DMS 273 (cell line): ENCODE measurements at regions not wholly inside any gene's neighbourhood (a gene's known extent, or its start where the extent isn't known, plus 50 kb on each side); places are given as distances from the start of the nearest gene placed in this dataset.
A peak's percentile ranks its signal among the peaks of the same experiment; 100 is the strongest.

Source experiments
- DNase-seq: peaks from one replicate; lab custom pipeline; 2025; ENCODE audit not compliant: unreplicated experiment; lab: John Stamatoyannopoulos, UW

DNA sequence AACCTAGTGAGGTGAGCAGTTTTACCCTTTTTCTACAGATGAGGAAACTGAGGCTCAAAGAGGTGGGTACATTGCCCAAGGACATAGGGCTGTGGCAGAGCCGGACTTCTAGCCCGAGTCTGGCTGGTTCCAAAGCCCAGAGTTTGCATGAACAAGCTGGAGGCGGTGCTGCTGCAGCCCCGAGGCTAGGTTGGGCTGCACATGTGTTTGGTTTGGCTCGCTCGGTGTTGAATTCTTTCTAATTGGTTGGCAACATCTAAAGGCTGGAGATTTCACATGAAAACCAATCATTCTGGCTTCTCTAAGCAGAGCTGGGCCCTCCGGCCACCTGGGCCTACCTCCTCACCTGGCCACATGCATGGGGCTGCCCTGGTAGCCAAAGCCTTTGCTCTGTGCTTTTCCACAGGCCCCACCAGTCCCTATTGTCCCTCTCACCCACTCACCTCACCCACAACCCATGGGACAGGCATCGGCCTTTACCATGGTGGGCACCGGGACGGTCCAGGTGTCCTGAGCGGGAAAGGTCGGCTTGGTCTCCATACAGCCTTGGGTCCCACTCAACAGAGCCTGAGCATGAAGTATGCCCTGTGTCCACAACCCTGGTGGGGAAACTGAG is 262.3 kb downstream of the NSG2 start:
- no peak for DNase-seq

- DNase-seq, result no peak
Measured at GRCh38 chr5:174309131-174309795, 263.8 kb downstream of the NSG2 start.

DNA sequence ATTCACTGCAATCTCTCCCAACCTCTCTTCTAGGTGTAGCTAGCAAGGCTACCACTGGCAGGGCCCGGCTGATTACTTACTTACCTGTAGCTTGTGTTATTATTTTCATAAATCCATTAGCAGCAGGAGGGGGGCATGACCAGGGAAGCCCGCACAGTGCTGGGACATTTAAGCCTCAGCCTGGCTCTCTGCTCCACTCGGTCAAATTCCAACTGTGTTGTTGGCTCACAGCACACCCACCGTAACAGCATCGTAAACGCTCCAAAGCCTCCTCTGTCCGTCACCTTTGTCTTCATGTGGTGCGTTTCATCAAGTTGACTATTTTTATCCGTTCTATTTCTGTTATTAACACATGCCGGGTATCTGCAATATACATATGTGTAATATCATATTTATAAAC is 264.7 kb downstream of the NSG2 start:
- no peak for DNase-seq

GRCh38 chr5:174310706-174311105 is 265.2 kb downstream of the NSG2 start:
- no peak for DNase-seq

- no peak for DNase-seq
Measured at GRCh38 chr5:174311121-174311520, 265.6 kb downstream of the NSG2 start.

GRCh38 chr5:174311531-174312269 is 266.2 kb downstream of the NSG2 start:
- DNase-seq, result peak; percentile 75

GRCh38 chr5:174312270-174312617 is 266.7 kb downstream of the NSG2 start:
- DNase-seq, result no peak

- DNase-seq, result no peak
Measured at GRCh38 chr5:174312641-174313040, 267.1 kb downstream of the NSG2 start.

DNA sequence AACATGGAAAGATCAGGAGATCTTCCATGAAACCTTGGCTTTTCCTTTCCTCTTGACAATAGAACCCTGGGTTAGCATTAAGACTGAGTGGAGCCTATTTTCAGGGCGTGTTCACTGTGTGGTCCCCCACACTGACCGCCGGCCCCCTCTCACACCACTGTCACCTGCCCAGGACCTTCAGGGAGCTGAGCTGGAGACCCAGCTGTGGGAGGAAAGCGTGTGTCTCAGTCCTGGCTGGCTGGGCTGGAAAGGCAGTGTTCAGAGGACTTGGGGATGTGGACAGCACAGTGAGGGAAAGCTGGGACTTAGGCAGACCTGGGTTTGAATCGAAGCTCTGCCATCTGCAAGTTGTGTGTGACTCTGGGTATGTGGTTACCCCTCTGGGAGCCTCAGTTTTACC is 268.1 kb downstream of the NSG2 start:
- DNase-seq, result no peak

- DNase-seq, result no peak
Measured at GRCh38 chr5:174314261-174314660, 268.8 kb downstream of the NSG2 start.

- no peak for DNase-seq
Measured at GRCh38 chr5:174315471-174315870, 270.0 kb downstream of the NSG2 start.

DNA sequence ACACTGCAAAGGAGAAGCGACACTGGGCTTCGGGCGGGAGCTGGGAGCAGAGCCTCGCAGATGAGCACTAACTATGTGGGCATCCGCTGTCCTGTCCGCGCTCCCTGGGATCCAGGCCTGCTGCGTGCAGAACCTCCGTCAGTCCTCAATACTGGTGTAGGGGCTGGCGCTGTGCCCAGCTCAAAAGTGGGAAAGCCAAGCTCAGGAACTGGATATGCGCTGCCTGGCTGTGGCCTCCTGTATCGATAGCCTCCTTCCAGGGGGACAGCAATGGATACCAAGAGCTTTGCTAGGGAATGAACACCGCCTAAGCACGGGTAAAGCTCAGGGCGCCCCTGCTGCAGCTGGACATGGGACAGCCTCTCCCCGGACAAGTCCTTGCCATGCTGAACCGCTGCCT is 270.4 kb downstream of the NSG2 start:
- peak; percentile 5 for DNase-seq

GRCh38 chr5:174316326-174316725 is 270.8 kb downstream of the NSG2 start:
- DNase-seq, result no peak

GRCh38 chr5:174317256-174317894 is 271.9 kb downstream of the NSG2 start:
- DNase-seq, result peak; percentile 63

- no peak for DNase-seq
Measured at GRCh38 chr5:174318578-174318977, 273.1 kb downstream of the NSG2 start.

GRCh38 chr5:174319551-174319950 is 274.0 kb downstream of the NSG2 start:
- no peak for DNase-seq

- DNase-seq, result no peak
Measured at GRCh38 chr5:174320051-174320450, 274.5 kb downstream of the NSG2 start.

GRCh38 chr5:174323878-174324281 is 278.4 kb downstream of the NSG2 start:
- peak; percentile 53 for DNase-seq

- DNase-seq, result no peak
Measured at GRCh38 chr5:174324680-174325079, 279.2 kb downstream of the NSG2 start.

GRCh38 chr5:174325431-174325830 is 279.9 kb downstream of the NSG2 start:
- no peak for DNase-seq

DNA sequence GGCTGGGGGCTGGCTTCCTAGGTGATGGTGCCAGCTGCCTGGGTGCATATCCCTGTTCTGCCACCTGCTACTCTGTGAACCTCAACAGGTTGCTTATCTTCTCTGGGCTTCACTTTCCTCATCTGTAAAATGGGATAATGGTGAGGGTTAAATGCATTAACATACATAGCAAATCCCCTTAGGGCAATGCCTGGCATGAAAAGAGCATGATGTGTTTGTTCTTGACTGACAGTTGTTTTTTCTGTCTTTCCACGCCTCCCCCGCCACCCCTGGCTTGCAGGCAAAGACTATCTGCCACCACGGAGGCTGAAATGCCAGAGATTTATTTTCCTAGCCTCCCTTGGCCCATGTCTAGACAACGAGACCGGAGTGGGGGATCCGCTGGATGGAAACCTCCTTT is 280.5 kb downstream of the NSG2 start:
- no peak for DNase-seq

- DNase-seq, result no peak
Measured at GRCh38 chr5:174326372-174326771, 280.9 kb downstream of the NSG2 start.
